HG02798 (cell line): ENCODE measurements at regions not wholly inside any gene's neighbourhood (a gene's known extent, or its start where the extent isn't known, plus 50 kb on each side); places are given as distances from the start of the nearest gene placed in this dataset.

Source experiments
- ATAC-seq: cut with Tn5 transposase; IDR thresholded peaks from one replicate; pipeline ENCODE4 v1.9.1; 2021; ENCODE audit warnings: mild to moderate bottlenecking; ENCODE audit not compliant: unreplicated experiment, poor library complexity

DNA sequence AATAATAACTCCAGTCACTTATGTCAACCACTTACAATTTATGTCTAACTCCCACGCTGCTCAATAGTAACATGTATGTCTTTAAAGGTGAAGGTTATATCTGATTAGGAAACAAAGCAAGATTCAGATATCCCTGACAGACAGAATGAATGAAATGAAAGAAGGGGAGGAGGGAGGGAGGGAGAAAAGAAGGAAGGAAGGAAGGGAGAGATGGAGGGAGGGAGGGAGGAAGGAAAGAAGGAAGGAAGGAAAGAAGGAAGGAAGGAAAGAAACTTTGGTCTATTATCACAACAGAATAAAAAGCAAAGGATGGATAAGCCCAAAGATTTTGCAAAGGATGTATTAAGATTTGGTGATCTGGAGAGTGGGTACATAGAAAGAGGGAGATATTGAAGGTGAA is 433.3 kb downstream of the PRKD1 start:
- ATAC-seq: no peak

GRCh38 chr14:29503903-29504302 is 423.7 kb downstream of the PRKD1 start:
- no peak for ATAC-seq

DNA sequence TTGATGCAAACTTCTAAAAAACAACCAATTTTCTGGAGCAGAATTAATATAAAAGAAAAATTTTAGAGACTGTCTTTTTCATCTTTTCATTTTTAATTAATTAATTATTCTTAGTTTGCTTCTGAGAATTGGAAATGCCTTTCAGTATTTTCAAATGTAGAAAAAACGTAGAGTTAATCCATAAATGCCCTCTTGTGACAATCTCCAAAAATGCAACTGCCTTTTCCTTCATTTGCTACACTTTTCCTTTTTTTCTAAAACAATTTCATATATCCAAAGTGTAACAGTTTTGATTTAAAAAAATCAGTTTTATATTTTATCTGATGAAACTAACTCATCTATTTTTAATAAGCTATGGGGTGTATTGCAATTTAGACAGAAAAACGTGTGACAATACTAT is 409.3 kb downstream of the PRKD1 start:
- no peak for ATAC-seq

DNA sequence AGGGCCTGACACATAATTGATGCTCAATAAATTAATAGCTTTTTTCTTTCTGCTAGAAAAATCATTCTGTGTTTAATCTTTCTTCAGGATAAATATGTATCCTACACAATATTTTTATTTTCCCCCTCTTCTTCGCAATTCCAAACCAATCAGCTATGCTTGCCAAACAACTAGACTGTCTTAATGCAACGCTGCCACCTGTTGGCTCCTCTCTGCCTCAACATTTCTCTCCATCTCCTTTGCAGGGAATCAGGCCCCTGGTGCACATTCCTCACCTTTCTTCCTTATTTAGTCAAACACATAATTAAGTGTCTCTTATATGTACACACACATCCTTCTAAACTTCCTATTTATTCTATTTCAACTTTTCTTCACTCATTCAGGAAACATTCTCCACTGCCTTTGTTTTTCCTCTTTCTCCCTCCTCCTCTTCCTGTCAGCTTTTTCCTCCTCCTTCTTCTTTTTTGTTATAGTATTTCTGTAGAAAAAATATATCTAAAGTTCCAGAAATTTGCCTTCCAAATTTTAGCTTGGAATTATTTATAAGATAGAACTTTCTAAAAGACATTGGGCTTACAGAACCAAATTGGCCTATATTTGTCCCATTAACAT is 406.0 kb downstream of the PRKD1 start:
- no peak for ATAC-seq
